ENCODE measurements at regions not wholly inside any gene's neighbourhood (a gene's known extent, or its start where the extent isn't known, plus 50 kb on each side); places are given as distances from the start of the nearest gene placed in this dataset.

GRCh38 chr2:219893541-219893940 is 266.1 kb downstream of the SLC4A3 start (continued):
- no peak for TF ChIP-seq ATF6 (CRISPR knock-in tag; IDR thresholded peaks at IDR 0.05)

GRCh38 chr2:219897456-219897855 is 270.0 kb downstream of the SLC4A3 start:
- Histone ChIP-seq H4K20me1 (replicated peaks; ENCODE audit: control insufficient read depth, insufficient read depth, low read length) (no peaks in the 10 kb centered on the region), H3K4me2 (ENCODE audit: insufficient read depth, low read length) (no peak overlapping the region), H3K36me3 (ENCODE audit: control insufficient read depth, insufficient read depth, low read length) (no peaks in the 10 kb centered on the region), H2AFZ (ENCODE audit: low read depth, low read length) (no peak overlapping the region), H3K27me3 (ENCODE audit: control insufficient read depth in 2 of 2, insufficient read depth in 2 of 2, low read length in 2 of 2) (no peaks in the 10 kb centered on the region), H3K27ac (ENCODE audit: extremely low read depth, low read depth, low read length) (no peak overlapping the region), H3K4me3 (no peak overlapping the region), H3K9me1 (ENCODE audit: control insufficient read depth, insufficient read depth, low read length) (no peaks in the 10 kb centered on the region), H3K79me2 (ENCODE audit: control insufficient read depth, insufficient read depth, low read length) (no peaks in the 10 kb centered on the region), H3K9me3 (replicated peaks; ENCODE audit: control insufficient read depth, insufficient read depth, low read depth, low read length) (no peaks in the 10 kb centered on the region), H3K4me1 (replicated peaks in 1 of 2; ENCODE audit: control insufficient read depth in 2 of 2, insufficient read depth in 2 of 2, low read length in 2 of 2) (no peaks in the 10 kb centered on the region), H3K9ac (ENCODE audit: insufficient read depth in 1 of 2, low read depth in 2 of 2, low read length in 2 of 2) (no peak overlapping the region)
- FAIRE-seq (no peak), ATAC-seq (no peak), DNase-seq (ENCODE audit: extremely low read depth in 1 of 4, low spot score in 3 of 4) (no peak)
- TF ChIP-seq POLR3A (IDR thresholded peaks at IDR 0.05; ENCODE audit: borderline replicate concordance, extremely low read depth, insufficient read depth, insufficient read length) (no peak), MAZ (CRISPR knock-in tag; conservative IDR thresholded peaks at IDR 0.05 in 1 of 2, IDR thresholded peaks at IDR 0.05 in 1 of 2) (no peak), EZH2 (IDR thresholded peaks at IDR 0.05; ENCODE audit: borderline replicate concordance, low read depth, low read length) (no peak), PCBP2 (IDR thresholded peaks at IDR 0.05; ENCODE audit: low read depth, low read length, poor library complexity, severe bottlenecking) (no peak), TEAD2 (tag; IDR thresholded peaks at IDR 0.05) (no peak), KLF10 (CRISPR knock-in tag; IDR thresholded peaks at IDR 0.05) (no peak), CTCF (IDR thresholded peaks at IDR 0.05 in 2 of 3, conservative IDR thresholded peaks at IDR 0.05 in 1 of 3; ENCODE audit: insufficient read depth in 2 of 3, low read depth in 1 of 3, low read length in 3 of 3) (no peak), ZNF41 (CRISPR knock-in tag; conservative IDR thresholded peaks at IDR 0.05) (no peak)
- WGBS (ENCODE audit: insufficient coverage, low coverage, missing lambda C conversion rate): 0% methylated on average over 3 of the region's 3 CpGs
- in situ Hi-C loops (cut with MboI) (no loop called here), intact Hi-C loops (cut with micrococcal nuclease) (no loop called here)
- no TSS peak for BruUV-seq (replicated peaks)
- CTCF ChIA-PET (ENCODE audit: low intra/inter-chr PET ratio): no interaction called here
- POLR2A ChIA-PET: no interaction called here

Measured in K562 (cell line).